ENCODE measurements at regions not wholly inside any gene's neighbourhood (a gene's known extent, or its start where the extent isn't known, plus 50 kb on each side); places are given as distances from the start of the nearest gene placed in this dataset.
"Not testable (repeated sequence)": the region's sequence is repeated elsewhere in the genome, so short reads cannot be mapped to it uniquely, and the experiment has no call there.

DNA sequence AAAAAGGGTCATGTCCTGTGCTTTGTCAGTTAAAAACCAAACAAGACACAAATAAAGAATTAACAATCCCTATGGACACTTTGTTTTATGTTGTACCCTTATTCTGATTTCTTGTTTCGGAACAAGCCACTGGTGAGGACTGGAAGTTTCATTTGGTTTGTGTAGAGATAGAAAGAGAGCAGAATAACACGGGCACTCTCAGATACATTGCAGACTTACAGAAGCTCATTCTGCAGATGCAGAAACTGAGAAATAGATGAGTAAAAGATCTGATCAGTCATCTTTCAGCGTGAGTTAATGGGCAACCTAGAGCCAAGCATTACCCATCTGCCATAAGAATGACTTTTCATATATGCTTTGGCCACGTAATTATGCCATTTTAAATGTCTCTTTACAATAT, 407.6 kb downstream of the RAB38 start:
- DNase-seq = no peak

DNA sequence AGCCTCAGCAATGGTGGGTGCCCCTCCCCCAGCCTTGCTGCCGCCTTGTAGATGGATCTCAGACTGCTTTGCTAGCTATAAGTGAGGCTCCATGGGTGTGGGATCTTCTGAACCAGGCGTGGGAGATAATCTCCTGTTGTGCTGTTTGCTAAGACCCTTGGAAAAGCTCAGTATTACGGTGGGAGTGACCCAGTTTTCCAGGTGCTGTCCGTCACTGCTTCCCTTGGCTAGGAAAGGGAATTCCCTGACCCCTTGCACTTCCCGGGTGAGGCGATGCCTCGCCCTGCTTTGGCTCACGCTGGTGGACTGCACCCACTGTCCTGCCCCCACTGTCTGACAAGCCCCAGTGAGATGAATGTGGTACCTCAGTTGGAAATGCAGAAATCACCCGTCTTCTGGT, 411.2 kb downstream of the RAB38 start:
- DNase-seq = not testable (repeated sequence)

DNA sequence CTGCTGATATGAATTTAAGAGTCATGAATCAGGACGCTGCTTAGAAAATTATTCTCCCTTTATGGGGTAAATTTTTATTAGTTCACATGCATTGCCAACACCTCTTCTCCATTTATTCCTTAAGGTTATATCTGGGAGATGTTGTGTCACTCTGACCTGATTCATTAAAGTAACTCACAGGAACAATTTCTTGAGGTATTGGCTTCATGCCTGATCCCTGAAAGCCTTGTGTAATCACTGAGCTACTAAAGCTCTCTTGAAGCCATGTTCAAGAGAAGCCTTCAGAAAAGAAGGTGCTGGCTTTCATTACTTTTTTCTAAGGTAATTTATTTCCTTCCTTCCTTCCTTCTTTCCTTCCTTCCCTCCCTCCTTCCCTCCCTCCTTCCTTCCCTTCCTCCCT, 420.6 kb downstream of the RAB38 start:
- no peak for DNase-seq

DNA sequence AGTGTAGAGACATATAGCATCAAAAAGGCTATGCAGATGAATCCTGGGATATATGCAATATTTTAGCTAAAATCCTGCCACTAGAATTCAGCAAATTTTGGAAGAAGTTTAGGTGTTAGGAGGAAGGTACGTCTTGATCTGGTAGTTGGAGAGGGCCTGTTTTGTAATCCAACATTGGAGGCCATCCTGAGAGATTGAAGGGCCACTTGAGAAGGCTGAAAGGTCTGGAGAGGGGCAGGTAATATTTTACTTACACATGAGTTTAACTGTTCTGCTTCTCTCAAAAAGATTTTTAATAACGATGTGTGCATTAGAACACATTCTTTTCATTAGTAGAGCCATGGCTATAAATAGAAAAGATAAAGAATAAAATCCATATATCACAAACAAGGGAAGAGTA, 422.1 kb downstream of the RAB38 start:
- no peak for DNase-seq

DNA sequence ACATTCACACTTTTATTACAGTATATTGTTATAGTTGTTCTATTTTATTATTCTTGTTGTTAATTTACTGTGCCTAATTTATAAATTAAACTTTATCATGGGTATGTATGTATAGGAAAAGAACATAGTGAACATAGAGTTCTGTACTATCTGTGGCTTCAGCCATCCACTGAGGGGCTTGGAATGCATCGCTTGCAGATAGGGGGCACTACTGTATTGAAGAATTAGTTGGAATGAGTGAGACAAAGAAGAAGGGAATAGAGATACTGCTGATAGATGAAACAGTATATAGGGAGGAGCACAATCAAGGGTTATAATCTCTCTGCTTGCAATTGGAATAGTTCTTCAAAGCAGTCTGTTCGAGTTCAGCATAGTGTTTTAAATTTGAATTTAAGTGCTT, 432.2 kb downstream of the RAB38 start:
- no peak for DNase-seq

DNA sequence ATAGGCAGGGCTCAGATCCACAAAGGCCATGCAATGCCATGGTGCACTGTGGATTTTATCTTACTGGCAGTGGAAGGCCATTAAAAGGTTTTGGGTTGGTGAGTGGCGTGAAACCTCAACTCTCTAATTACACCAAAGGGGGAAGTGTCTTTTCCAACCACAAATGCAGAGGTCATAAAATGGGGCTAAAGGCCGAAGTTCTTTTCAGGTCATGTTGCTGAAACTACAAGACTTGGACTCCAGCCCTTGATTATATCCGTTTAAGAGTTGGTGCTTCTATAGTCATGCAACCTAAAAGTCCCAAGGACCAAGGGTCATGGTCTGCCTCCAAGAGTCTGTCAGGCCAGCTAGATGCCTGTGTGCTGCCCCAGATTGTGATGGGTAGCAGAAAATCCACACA, 434.3 kb downstream of the RAB38 start:
- no peak for DNase-seq

DNA sequence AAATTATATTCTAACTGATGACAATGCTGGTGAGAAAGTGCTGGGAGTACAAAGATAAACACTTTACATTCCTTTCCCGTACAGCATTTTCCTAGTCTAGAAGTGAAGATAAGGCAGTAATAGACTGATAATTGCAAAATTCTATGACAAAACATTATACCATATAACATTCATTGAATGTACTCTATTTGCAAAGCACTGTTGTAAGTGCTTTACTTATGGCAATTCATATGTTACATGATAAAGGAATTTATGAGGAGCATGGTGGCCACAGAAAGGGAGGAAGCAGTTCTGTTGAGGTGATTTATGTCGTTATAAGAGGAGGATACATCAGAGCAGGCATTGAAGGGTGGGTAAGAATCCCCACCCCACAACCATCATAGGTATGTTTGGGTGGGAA, 434.8 kb downstream of the RAB38 start:
- no peak for DNase-seq

DNA sequence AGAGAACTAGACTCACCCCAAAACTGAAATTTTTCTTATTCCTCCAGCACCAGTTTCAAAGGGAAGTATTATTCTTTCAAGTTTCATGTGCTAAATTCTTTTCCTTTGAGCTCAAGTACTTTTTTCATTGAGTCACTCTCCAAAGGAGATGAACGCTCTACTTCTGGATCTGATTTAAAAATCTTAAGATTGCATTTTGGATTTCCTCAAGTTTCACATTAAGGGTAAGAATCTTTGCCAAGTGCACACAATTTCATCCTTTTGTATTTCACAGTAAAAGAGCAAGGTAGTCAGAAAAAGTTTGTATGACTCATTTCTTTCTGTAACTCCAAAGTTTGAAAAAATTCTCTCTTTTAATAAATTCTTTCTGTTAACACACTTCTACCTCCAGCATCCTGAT, 435.5 kb downstream of the RAB38 start:
- peak; percentile 7 to 31 (median 22) for DNase-seq

DNA sequence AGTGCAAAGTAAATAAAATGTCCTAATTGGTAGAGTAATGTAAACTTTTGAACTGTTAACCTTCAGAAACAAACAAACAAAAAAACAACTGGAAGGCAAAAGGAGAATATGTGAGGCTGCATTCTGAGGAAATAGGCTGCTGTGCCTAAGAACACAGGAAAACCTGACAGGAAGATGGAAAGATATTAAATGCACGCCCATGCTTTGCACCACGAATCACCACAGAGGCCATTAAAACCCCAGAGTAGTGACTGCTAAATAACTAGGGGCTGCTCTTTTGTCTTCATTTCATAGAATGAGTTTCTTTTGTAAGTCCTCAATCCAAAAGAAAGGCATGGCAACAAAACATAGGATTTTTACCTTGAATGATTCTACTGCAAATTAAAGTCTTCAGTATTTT, 436.0 kb downstream of the RAB38 start:
- peak in 1 of 3 donors; percentile 6 for DNase-seq

DNA sequence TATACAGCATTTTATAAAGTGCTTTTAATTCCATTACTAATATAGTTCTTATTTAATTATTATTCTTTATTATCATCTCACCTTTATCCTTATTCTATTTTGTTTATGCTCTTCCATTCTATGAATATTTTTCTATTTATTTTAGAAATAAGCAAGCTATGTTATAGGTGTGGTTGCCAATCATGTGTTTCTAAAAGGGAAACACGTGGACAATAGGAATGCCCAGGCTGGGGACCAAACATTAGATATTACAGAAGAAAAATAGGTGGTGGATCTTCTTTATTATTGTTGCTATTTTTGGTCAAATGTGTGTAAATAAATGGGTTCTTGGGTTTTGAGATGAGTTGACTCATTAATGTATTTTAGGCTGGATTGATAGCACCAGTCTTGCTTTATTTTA, 438.3 kb downstream of the RAB38 start:
- no peak for DNase-seq

DNA sequence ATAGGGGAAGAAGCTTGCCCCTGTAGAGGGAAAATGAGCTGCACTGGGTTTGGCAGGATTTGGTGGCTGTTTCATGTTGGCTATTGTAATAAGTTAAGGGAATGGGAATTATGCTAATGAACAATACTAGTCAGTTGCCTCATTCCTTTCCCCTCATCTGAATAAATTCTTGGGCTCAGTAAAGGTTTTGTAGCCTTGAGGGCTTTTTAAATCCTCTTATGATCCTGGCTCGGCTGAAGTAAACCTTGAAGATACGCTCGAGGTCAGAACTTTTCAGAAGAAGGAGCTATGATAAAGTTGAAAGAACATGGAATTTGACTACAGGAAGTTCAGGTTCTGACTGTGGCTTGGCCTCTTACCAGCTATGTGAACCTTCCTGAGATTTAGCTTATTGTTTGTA, 448.7 kb downstream of the RAB38 start:
- no peak for DNase-seq

DNA sequence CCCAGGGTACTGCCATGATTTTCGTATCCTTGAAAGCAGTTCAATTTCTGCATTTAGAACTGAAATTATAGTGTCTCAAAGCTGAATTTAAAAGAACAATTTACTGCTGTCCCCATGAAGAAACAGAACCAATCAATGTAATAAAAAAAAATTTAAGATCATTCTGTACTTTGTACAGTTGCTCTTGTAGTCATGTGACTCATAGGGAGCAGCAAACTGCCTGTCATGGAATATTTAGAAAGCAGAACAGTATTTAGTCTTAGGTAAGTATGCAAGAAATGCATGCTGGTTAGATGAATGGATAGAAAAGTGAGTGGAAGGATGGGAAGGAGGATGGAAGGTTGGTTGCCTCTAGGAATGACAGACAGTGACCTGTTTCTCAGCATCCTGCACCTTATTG, 450.9 kb downstream of the RAB38 start:
- no peak for DNase-seq

DNA sequence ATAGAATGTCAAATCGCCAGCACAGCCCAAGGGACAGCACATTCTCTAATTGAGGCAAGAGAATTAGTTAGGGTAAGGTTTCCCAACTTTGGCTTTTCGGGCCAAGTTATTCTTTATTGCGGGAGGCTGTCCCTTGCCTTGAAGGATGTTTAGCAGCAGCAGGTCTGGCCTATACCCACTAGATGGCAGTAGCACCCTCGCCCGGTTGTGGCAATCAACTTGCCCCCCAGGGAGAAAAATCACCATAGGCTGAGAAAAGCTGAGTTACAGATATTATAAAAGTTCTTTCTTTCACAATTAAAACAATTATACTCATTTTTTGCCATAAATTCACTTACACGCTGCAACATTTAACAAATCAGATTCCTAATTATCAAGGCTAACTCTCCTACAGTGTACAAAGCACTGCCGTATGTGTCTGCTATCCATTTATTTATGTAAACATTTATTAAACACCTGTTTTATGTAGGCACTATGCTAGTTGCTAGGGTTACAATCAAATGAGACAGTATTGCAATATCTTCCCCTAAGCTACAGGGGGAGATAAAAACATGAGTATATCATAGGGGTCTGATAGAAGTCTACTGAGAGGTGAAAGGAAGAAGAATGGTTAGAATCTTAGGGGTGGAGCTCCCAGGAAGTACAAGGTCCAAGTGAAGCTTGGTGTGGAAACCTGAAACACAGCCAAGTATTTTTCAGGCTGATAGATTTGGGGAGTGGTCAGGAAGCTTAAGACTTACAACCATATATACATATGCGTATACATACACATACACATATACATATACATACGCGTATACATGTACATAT, 452.3 kb downstream of the RAB38 start:
- DNase-seq = no peak

DNA sequence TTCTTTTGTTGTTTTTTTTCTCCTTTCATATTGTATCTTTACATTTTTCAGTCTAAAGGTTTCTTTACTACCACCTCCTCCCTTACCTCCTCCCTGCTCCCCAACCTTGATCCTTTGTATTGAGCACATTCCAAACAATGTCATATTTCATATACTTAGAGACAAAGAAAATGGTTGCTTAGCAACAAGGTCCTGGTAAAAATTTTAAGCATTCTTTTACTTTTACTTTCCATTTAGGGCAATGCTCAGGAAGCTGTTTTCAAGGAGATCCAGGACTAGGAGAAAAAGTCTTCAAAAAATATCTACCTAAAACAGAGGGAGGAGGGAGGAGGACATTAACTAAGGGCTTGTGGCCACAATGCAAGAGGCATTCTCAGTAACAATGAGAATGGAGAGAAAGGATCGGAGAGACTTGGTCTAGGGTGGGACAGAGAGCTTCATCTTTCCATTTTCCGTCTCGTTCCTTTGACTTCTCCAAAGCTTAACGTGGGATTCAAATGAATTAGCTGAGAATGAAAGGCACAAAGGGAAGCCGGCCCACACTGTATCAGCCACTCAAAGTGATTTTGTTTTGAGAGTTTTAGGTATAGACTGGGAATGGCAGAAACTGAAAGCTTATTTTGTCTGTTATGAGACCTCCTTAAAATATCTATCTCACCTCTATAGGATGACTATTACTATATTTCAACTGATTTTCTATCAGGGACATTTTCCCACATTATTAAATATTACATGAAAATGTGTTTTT, 455.7 kb downstream of the RAB38 start:
- no peak for DNase-seq

DNA sequence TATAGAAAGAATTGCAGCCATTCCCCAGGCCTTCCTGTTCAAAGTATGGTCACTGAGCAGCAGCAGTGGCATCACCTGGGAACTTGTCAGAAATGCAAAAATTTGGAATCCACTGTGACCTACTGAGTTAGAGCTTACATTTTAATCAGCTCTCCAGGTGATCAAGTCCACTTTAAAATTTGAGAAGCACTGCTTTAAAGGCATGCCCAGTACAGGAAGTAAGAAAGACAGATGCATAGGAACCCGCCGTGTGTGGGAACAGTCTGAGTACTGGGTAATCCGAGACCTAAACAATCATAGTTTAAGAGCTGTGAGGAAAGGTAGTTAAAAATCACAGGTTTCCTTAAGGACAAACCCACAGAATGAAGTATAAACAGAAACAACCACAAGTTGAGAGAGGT, 462.4 kb downstream of the RAB38 start:
- DNase-seq = no peak

DNA sequence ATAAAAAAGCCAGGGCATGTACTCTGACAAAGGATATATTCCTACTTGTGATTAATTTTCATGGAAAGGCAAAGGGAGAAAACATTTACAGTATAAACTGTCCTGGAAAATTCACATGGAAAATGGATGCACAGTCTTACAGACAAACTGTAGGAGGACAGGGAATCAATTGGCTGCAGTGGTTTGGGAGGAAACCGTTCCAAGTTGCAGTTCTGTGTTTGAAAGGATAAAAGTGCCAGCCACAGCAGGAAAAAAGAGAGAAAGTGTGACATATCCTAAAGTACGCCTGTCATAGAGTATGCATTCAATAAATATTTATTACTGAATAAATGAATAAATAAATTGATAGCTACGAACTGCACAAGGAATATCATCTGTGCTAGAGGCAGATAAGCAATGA, 462.9 kb downstream of the RAB38 start:
- DNase-seq = peak in 1 of 3 donors; percentile 12

DNA sequence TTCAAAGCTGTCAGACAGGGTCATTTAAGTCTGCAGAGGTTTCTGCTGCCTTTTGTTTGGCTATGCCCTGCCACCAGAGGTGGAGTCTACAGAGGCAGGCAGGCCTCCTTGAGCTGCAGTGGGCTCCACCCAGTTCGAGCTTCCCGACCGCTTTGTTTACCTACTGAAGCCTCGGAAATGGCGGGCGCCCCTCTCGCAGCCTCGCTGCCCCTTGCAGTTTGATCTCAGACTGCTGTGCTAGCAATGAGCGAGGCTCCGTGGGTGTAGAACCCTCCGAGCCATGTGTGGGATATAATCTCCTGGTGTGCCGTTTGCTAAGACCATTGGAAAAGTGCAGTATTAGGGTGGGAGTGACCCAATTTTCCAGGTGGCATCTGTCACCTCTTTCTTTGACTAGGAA, 471.7 kb downstream of the RAB38 start:
- not testable (repeated sequence) for DNase-seq

DNA sequence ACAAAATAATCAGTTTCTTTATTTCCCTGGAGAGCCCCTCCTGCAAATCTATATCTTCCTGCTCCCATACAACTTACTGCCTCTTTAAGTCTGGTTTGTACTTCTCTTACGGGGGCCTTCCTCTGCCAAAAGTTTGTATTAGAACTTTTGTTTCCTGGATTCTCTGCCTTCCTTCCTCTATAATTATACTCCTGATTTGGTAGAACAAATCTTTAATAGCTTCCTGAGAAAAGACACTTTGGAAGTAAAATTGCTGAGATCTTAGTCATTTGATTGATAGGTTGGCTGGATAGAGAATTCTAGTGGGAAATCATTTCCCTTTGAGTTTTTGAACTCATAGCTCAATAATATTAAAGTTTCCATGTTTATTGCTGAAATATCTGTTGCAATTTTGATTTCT, 499.2 kb downstream of the RAB38 start:
- no peak for DNase-seq

DNA sequence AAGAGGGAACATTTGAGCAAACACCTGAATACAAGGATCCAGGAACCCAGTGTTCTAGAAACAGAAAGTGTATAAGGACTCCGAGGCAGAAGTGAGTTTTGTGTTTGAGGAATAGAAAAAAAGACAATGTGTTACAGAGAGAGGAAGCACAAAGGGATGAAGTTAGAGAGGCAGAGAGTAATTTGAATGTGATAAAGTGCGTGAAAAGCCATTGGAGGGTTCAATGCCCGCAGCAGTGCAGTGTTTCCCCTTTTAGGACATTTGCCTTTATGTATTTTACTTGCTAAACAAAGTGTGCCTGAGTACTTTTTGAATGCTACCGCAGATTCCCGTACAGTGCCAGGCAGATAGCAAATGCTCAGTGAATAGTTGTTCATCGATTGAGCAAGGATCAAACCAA, 508.5 kb downstream of the RAB38 start:
- DNase-seq = no peak

DNA sequence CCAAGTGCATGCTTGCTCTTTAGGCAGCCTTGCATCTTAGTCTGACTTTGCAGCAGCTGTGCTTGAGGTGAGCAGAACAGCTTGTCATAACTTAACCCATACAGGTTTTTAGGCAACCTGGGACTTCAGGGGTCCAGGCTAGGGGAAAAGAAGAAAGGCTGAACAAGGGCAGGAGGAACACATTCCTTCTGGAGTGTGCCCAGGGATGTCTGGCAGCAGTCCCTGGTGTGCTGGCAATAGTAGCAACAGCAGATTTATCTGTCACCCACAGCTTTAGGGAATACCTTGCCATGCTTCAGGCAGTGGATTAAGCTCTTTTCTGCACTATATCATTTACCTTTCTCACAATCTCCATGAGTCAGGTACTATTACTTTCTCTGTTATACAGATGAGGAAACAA, 513.0 kb downstream of the RAB38 start:
- DNase-seq = no peak

DNA sequence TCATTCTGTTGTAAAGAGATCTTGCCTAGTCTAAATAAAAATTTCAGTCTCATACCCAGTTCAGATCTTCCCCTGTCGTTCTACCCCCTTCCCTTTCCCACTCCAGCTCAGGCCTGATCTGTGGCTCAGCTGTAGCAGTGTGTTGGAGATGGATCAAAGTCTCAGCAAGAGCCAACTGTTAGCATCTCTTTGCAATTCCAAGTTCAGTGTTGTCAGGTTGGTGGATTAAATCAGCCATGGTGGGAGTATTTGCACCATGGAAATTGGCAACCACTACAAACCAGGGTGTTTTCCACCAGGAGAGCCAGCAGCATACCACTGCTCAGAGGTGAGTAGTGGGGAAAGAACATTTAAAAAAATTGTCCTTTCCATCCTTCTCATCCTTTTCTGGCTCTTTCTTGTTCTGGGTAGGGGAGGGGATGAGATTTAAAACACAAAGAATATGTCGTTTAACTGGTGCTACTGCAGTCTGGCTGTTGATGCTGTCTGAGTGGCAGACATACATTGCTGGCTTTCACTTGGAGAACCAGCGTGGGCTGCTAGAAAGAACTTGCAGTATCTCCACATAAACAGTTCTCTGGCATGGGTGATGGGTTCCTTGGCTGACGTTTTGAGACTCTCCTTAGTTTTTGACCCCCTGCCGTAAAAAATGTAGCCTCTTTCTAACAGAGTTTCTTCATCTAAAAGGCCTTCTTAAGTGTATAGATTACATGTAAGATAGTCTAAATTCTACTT, 514.1 kb downstream of the RAB38 start:
- no peak for DNase-seq

DNA sequence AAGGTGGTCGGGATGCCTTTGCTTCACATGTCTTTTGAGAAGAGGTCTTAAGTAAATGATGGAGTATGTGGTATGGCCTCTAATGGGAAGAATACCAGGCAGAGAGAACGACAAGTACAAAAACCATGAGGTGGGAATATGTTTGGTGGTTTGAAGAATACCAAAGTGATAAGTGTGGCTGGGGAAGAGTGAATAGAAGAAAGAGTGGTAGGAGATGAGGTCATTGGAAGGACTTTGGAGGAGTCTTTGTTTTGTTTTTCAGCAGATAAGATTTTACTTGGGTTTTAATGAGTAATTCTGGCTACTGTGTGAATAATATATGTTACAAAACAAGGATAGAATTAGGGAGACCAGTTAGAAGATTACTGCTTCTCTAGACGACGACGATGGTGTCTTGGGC, 515.4 kb downstream of the RAB38 start:
- no peak for DNase-seq

DNA sequence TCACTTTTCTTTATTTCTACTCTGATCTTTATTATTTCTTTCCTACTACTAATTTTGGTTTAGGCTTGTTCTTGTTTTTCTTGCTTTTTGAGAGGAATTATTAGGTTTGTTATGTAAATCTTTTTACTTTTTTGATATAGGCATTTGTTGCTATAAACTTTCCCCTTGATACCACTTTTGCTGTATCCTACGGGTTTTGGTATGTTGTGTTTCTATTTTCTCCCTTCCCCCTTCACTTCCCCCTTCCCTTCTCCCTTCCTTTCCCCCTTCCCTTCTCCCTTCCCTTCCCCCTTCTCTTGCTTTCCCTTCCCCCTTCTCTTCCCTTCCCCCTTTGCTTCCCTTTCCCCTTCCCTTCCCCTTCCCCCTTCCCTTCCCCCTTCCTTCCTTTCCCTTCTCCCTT, 529.6 kb downstream of the RAB38 start:
- no peak for DNase-seq

Measured in muscle of back (tissue), 3 donors.